HG02623 (cell line): ENCODE measurements at regions not wholly inside any gene's neighbourhood (a gene's known extent, or its start where the extent isn't known, plus 50 kb on each side); places are given as distances from the start of the nearest gene placed in this dataset.

ENCODE experiments used
- ATAC-seq: cut with Tn5 transposase; IDR thresholded peaks from one replicate; pipeline ENCODE4 v1.9.1; 2021; ENCODE audit warnings: moderate library complexity; ENCODE audit not compliant: unreplicated experiment

- no peak for ATAC-seq
These were observed 1149.2 kb downstream of the BRD1 start for GRCh38 chr22:48678171-48679135.

DNA sequence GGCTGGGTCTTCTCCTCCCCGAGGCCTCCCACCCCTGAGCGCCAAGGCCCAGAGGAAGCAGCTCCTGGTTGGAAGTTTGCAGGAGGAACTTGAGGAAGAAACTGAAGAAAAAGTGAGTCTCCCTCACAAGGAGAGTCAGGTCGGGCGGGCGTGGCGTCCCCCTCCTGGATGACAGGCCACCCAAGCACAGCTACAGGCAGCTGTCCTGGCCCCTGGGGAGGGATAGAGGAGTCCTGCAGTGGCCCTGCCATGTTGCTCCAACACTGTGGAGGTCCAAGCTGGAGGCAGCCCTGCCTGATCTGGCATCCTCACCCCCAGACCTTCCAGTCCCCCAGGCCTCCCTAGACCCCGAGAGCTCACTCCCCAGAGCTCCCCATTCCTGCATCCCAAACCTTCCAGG lies 1150.1 kb downstream of the BRD1 start:
- ATAC-seq, result no peak

DNA sequence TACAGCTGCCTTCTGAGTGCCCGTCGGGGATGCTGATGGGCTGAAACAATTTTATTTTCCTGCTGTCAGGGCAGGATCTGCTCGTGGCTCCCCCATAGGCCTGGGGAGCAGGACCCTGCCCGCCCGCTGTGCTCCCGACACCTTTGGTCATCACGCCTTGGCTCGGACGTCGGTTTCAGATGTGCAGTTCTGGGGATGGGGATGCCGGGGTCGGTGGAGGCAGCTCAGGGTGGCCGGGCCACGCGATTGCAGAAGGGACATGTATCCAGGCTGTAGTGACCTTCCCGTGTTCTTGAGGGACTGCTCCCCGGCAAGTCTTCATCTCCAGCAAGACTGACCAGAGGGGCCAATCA lies 1150.5 kb downstream of the BRD1 start:
- no peak for ATAC-seq

DNA sequence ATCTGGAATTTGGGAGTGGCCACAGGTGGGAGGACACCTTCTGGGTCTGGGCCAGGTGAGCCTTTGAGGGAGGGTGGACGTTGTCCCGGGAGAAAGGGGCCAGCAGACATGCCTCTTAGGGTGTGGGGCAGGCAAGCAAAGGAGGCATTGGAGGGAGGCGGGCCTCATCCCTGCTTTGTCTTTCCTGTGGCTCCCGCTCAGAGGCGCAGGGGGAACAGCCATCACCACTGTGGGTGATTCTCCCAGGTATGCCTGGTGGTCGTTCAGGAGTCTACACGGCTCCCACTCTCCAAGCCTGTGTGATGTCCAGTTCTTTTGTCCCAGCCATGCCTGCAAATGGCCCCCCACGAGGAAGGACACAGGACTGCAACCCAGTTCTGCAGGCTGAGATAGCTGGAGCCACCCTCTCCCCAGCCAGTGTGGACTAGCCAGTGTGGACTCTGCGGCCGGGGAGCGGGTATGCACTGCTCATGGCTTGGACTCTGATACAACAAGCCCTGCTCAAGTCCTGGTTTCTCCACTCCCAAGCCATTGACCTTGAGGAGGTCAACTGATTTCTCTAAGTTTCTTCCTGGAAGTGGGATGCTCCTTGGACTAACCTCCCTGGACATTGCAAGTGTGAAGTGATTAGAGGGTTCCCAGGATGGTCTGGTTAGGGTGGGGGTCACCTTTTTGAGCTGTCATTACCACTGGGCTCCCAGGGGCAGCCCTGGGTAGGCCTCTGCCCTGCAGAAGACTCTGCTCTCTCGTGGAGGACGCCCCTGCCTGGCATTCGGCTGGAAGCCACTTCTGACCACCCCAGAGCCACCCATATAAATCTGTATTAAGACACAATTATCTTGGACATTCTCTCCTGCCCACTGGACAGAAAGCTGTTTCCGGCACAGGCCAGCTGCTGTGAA lies 1151.2 kb downstream of the BRD1 start:
- no peak for ATAC-seq

- no peak for ATAC-seq
These were observed 1151.9 kb downstream of the BRD1 start for GRCh38 chr22:48675830-48676145.

GRCh38 chr22:48675141-48675829 lies 1152.4 kb downstream of the BRD1 start:
- ATAC-seq, result no peak

- ATAC-seq, result no peak
These were observed 1153.7 kb downstream of the BRD1 start for GRCh38 chr22:48673806-48674500.

GRCh38 chr22:48672387-48672786 lies 1155.3 kb downstream of the BRD1 start:
- no peak for ATAC-seq

DNA sequence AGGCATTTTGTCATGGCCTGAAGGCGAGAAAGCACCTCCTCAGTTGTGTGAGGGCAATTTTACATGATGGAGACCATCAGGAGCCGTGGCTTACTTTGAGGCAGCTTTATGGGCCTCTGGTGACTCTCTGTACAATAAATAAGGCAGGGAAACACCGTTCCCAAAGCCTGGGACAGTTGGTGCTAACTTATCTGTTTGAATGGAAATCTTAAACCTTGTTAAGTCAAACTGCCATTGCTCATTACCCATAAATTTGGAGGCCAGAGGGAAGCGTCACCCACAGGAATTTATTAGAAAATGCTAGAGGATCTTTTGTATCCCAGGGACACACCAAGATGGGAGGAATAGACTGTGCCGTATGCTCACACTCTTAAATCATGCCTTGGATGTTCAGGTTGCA lies 1156.9 kb downstream of the BRD1 start:
- ATAC-seq, result no peak

- ATAC-seq, result no peak
These were observed 1157.5 kb downstream of the BRD1 start for GRCh38 chr22:48669986-48670716.

DNA sequence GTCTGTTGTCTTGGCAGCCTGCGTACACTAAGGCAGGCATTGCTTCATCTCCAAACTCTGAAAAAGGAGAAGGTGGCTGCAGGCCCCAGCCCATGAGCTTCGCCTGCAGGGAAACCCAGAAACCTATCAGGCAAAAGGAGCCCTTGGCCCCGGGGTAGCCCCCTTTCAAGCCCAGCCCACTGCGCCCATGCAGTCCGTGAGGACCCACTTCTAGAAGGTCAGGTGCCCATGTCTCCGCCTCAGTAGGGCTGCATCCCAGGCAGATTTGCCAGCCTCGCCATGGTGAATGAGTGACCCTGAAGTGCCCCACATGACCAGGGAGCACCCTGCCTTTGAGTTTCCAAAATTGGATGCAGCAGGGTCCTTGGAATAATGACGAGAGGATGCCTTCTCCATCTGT lies 1158.4 kb downstream of the BRD1 start:
- ATAC-seq, result no peak

- ATAC-seq, result no peak
These were observed 1160.4 kb downstream of the BRD1 start for GRCh38 chr22:48667289-48667688.

DNA sequence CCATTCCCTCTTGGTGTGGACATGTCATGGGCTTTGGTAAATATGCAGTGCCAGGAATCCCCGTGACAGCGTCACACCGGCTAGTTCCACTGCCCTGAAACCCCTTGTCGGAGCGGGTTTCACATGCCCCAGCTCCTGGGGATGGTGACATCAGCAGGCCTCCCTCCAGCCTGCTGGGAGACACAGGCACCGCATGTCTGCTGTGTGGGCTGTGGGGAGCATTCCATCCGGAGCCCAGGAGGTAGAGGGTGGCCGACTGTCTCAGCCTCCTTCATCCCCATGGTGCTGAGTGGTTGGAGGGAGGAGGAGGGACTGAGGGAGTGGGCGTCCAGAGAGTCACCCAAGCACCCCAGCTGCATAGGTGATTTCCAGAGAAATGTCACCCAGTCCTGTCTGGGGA lies 1161.1 kb downstream of the BRD1 start:
- ATAC-seq, result no peak

GRCh38 chr22:48665311-48665995 lies 1162.2 kb downstream of the BRD1 start:
- ATAC-seq, result no peak

- no peak for ATAC-seq
These were observed 1163.1 kb downstream of the BRD1 start for GRCh38 chr22:48664586-48664985.

- ATAC-seq, result no peak
These were observed 1164.4 kb downstream of the BRD1 start for GRCh38 chr22:48663297-48663696.

GRCh38 chr22:48662476-48663135 lies 1165.1 kb downstream of the BRD1 start:
- no peak for ATAC-seq

DNA sequence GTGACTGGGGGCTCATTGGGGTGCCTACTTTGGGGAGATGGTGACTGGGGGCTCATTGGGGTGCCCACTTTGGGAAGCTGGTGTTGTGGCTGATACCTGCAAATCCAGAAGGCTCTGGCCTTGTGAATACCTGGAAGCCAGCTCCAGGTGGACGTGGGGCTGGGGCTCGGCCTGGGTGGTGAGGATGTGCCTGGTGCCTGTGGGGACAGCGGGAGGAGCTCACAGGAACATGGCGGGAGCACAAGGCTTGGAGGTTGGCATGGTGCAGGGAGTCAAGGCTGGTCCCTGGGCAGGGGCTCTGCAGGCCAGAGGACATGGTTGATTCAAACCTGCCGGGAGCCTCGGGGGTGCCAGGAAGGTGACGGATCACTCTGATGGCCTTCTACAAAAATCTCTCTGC lies 1165.7 kb downstream of the BRD1 start:
- no peak for ATAC-seq
